K562 (cell line): ENCODE measurements at regions not wholly inside any gene's neighbourhood (a gene's known extent, or its start where the extent isn't known, plus 50 kb on each side); places are given as distances from the start of the nearest gene placed in this dataset.

Source experiments
- ATAC-seq: fragments of 200-7000 bp; cut with Tn5 transposase; 3 replicates; pipeline ENCODE4 v1.9.1; 2020; ENCODE audit warnings: moderate library complexity
- BruUV-seq: library from RNA; stranded (reverse); fragments of 400-500 nt; replicated peaks from 2 replicates; lab custom pipeline; 2021; lab: Mats Ljungman, UMichigan
- CTCF ChIA-PET: fragments of 300-600 bp; formaldehyde crosslinking; extraction: SDS; loops from one replicate; lab custom pipeline; 2021; ENCODE audit warnings: low intra/inter-chr PET ratio; lab: Yijun Ruan, JAX
- POLR2A ChIA-PET: fragments of 300-600, 350-650 bp; sonication (Branson Sonifier 250); formaldehyde crosslinking; extraction: SDS; loops from one replicate; lab custom pipeline; 2021; ENCODE audit warnings: antibody characterized with exemption, inconsistent platforms; lab: Yijun Ruan, JAX
- DNase-seq, 4 experiments: peaks; one replicate each; pipeline versions ENCODE4 v3.0.0 to v3.0.0-alpha.2; 2011 to 2018; ENCODE audit warnings: low spot score in 3 of 4, mixed read lengths in 3 of 4; ENCODE audit errors: extremely low read depth in 1 of 4
- FAIRE-seq: peaks from 2 replicates; lab custom pipeline; 2011; peaks lifted over from hg19 to GRCh38; lab: Jason Lieb, UNC
- H2AFZ ChIP-seq: 2 replicates; pipeline ENCODE4 v1.6.0; 2011; ENCODE audit warnings: low read depth, low read length, control low read depth, inconsistent platforms
- H3K27ac ChIP-seq: fragments of 200-600 bp; 3 replicates; pipeline ENCODE4 v1.8.0; 2011; ENCODE audit warnings: low read depth, mild to moderate bottlenecking, control low read depth, inconsistent platforms, low read length, moderate library complexity, mixed read lengths; ENCODE audit errors: extremely low read depth
- H3K27me3 ChIP-seq, 2 experiments: fragments of 300-600 bp in 1 of 2; 2 replicates in 1 of 2; 3 replicates in 1 of 2; pipeline versions ENCODE4 v1.6.0 to v1.8.0; 2011; ENCODE audit warnings: inconsistent platforms in 2 of 2, low read length in 2 of 2, mild to moderate bottlenecking in 1 of 2, mixed read lengths in 1 of 2, moderate library complexity in 1 of 2; ENCODE audit not compliant: control insufficient read depth in 2 of 2, insufficient read depth in 2 of 2
- H3K36me3 ChIP-seq: fragments of 300-600 bp; 3 replicates; pipeline ENCODE4 v1.8.0; 2011; ENCODE audit warnings: mild to moderate bottlenecking, low read length, inconsistent platforms; ENCODE audit not compliant: control insufficient read depth, insufficient read depth
- H3K4me1 ChIP-seq, 2 experiments: fragments of 200-600 bp in 1 of 2; replicated peaks in 1 of 2; 2 replicates in 1 of 2; 3 replicates in 1 of 2; pipeline versions ENCODE4 v1.5.1 to v1.8.0; 2011; ENCODE audit warnings: inconsistent platforms in 2 of 2, low read length in 2 of 2, mild to moderate bottlenecking in 1 of 2, mixed read lengths in 1 of 2, moderate library complexity in 1 of 2; ENCODE audit not compliant: control insufficient read depth in 2 of 2, insufficient read depth in 2 of 2
- H3K4me2 ChIP-seq: 2 replicates; pipeline ENCODE4 v1.6.1; 2011; ENCODE audit warnings: low read length, control low read depth, inconsistent platforms, mixed read lengths; ENCODE audit not compliant: insufficient read depth
- H3K4me3 ChIP-seq: fragments of 200-600 bp; sonication (generic), shearing (Covaris generic); 2 replicates; pipeline ENCODE4 v1.5.1; 2016; ENCODE audit warnings: control low read depth, inconsistent platforms
- H3K79me2 ChIP-seq: fragments of 200-600 bp; 3 replicates; pipeline ENCODE4 v1.8.0; 2011; ENCODE audit warnings: low read length, inconsistent platforms; ENCODE audit not compliant: control insufficient read depth, insufficient read depth
- H3K9ac ChIP-seq, 2 experiments: 2 replicates each; pipeline versions ENCODE4 v1.6.0 to v1.6.1; 2011; ENCODE audit warnings: low read depth in 2 of 2, low read length in 2 of 2, control low read depth in 1 of 2, inconsistent platforms in 1 of 2, mild to moderate bottlenecking in 1 of 2, mixed read lengths in 1 of 2; ENCODE audit not compliant: insufficient read depth in 1 of 2
- H3K9me1 ChIP-seq: one replicate; pipeline ENCODE4 v1.6.0; 2011; ENCODE audit warnings: inconsistent platforms, mild to moderate bottlenecking, low read length, moderate library complexity; ENCODE audit not compliant: control insufficient read depth, insufficient read depth
- H3K9me3 ChIP-seq: replicated peaks from 2 replicates; pipeline ENCODE4 v1.5.1; 2011; ENCODE audit warnings: low read depth, low read length, inconsistent platforms; ENCODE audit not compliant: control insufficient read depth, insufficient read depth
- H4K20me1 ChIP-seq: replicated peaks from 2 replicates; pipeline ENCODE4 v1.6.1; 2011; ENCODE audit warnings: low read length, inconsistent platforms, mixed read lengths; ENCODE audit not compliant: control insufficient read depth, insufficient read depth
- HDAC2 ChIP-seq: fragments of 450-650 bp; IDR thresholded peaks from 2 replicates; pipeline ENCODE4 v1.6.1; 2016; ENCODE audit warnings: mild to moderate bottlenecking
- POLR2H ChIP-seq: IDR thresholded peaks from 2 replicates; pipeline ENCODE4 v1.6.1; 2016; ENCODE audit warnings: missing genetic modification characterization, low read depth, mild to moderate bottlenecking, control low read depth, missing compliant biosample characterization, moderate library complexity
- RBM14 ChIP-seq: fragments of 200-400 bp; formaldehyde crosslinking; IDR thresholded peaks from 2 replicates; pipeline ENCODE4 v1.6.1; 2018; ENCODE audit warnings: low read depth, mild to moderate bottlenecking, low read length, moderate library complexity, borderline replicate concordance; ENCODE audit not compliant: insufficient read depth
- ZNF696 ChIP-seq: fragments of 250-450 bp; sonication (Bioruptor Pico); conservative IDR thresholded peaks from 2 replicates; pipeline ENCODE4 v1.4.0; 2020; ENCODE audit warnings: mild to moderate bottlenecking, moderate library complexity
- WGBS: fragments of 100-300 bp; shearing (Covaris generic); methylation state at CpG from one replicate; pipeline ENCODE4 v1.1.6; 2016; ENCODE audit warnings: low coverage, mixed read lengths; ENCODE audit not compliant: insufficient coverage; ENCODE audit errors: missing lambda C conversion rate; 5-methylcytosine and 5-hydroxymethylcytosine counted together
- in situ Hi-C: fragments of 300-500 bp; cut with MboI; formaldehyde crosslinking; loops from 4 replicates; pipeline ENCODE4 v1.15.0; 2018; ENCODE audit warnings: inconsistent platforms, mixed read lengths
- intact Hi-C: fragments of 100-400 bp; cut with micrococcal nuclease; formaldehyde crosslinking; loops from 2 replicates; pipeline ENCODE4 v1.14.2; 2022
- TF ChIP-seq, protein P1 (sequence below): fragments of 450-650 bp; formaldehyde crosslinking; IDR thresholded peaks from 2 replicates; pipeline ENCODE4 v1.4.0; 2020; ENCODE audit warnings: mild to moderate bottlenecking, moderate library complexity
- TF ChIP-seq, protein P2 (sequence below): sonication (generic); formaldehyde crosslinking; IDR thresholded peaks from 2 replicates; pipeline ENCODE4 v1.8.0; 2022; ENCODE audit warnings: mild to moderate bottlenecking, missing genetic modification reagents

DNA sequence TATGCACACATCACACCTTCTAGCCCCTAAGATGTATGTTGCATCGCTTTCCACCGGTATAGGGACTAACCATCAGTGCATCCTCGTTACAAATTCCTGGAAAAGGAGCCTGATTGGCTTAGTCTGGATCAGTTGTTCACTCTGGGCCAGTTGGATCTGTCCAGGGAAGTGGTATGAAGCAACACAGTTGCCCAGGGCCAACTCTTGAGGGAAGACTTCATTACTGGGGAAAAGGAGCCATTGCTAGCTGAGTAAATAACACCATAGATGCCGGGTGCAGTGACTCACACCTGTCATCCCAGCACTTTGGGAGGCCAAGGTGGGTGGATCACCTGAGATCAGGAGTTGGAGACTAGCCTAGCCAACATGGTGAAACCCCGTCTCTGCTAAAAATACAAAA, 275.2 kb upstream of the RBFOX1 start:
- no TSS peak for BruUV-seq
- TF ChIP-seq RBM14, result no peak
- TF ChIP-seq, protein P1, sequence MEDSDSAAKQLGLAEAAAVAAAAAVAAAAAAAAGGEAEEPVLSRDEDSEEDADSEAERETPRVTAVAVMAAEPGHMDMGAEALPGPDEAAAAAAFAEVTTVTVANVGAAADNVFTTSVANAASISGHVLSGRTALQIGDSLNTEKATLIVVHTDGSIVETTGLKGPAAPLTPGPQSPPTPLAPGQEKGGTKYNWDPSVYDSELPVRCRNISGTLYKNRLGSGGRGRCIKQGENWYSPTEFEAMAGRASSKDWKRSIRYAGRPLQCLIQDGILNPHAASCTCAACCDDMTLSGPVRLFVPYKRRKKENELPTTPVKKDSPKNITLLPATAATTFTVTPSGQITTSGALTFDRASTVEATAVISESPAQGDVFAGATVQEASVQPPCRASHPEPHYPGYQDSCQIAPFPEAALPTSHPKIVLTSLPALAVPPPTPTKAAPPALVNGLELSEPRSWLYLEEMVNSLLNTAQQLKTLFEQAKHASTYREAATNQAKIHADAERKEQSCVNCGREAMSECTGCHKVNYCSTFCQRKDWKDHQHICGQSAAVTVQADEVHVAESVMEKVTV, result no peak
- no peak for TF ChIP-seq POLR2H (tag)
- TF ChIP-seq, protein P2, sequence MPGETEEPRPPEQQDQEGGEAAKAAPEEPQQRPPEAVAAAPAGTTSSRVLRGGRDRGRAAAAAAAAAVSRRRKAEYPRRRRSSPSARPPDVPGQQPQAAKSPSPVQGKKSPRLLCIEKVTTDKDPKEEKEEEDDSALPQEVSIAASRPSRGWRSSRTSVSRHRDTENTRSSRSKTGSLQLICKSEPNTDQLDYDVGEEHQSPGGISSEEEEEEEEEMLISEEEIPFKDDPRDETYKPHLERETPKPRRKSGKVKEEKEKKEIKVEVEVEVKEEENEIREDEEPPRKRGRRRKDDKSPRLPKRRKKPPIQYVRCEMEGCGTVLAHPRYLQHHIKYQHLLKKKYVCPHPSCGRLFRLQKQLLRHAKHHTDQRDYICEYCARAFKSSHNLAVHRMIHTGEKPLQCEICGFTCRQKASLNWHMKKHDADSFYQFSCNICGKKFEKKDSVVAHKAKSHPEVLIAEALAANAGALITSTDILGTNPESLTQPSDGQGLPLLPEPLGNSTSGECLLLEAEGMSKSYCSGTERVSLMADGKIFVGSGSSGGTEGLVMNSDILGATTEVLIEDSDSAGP, result no peak
- no peak for TF ChIP-seq ZNF696
- TF ChIP-seq HDAC2, result no peak
- no peaks in the 10 kb centered on the region for H3K9me1 ChIP-seq

More for the DNA sequence above, 275.2 kb upstream of the RBFOX1 start:
- Histone ChIP-seq H3K4me2 (no peak overlapping the region), H2AFZ (no peak overlapping the region), H4K20me1 (no peaks in the 10 kb centered on the region), H3K27ac (no peak overlapping the region), H3K27me3 (no peaks in the 10 kb centered on the region), H3K36me3 (no peaks in the 10 kb centered on the region), H3K9ac (no peak overlapping the region), H3K79me2 (no peaks in the 10 kb centered on the region), H3K4me1 (no peaks in the 10 kb centered on the region), H3K4me3 (no peak overlapping the region), H3K9me3 (no peaks in the 10 kb centered on the region)
- ATAC-seq, result no peak
- POLR2A ChIA-PET, result interaction anchor here (0.6 kb wide), 1 partner anchor 827 kb away, joined by 3 read pairs; no protein-coding TSS in a partner anchor
- no peak for FAIRE-seq
- in situ Hi-C loops, result no loop called here
- DNase-seq, result no peak
- CTCF ChIA-PET, result no interaction called here
- intact Hi-C loops, result no loop called here
- WGBS, result 0% methylated on average over 5 of the region's 5 CpGs
